GM18498 (cell line): ENCODE measurements at regions not wholly inside any gene's neighbourhood (a gene's known extent, or its start where the extent isn't known, plus 50 kb on each side); places are given as distances from the start of the nearest gene placed in this dataset.

Experiments
- ATAC-seq: cut with Tn5 transposase; IDR thresholded peaks from one replicate; pipeline ENCODE4 v1.9.1; 2021; ENCODE audit warnings: mild to moderate bottlenecking, moderate library complexity; ENCODE audit not compliant: unreplicated experiment

- no peak for ATAC-seq
Observed at GRCh38 chr18:77970814-77971213, 721.2 kb downstream of the GALR1 start.

GRCh38 chr18:77973745-77974144 is 724.1 kb downstream of the GALR1 start:
- ATAC-seq, result no peak

- no peak for ATAC-seq
Observed at GRCh38 chr18:77974329-77974728, 724.7 kb downstream of the GALR1 start.

- no peak for ATAC-seq
Observed at GRCh38 chr18:77977331-77977730, 727.7 kb downstream of the GALR1 start.

- ATAC-seq, result no peak
Observed at GRCh38 chr18:77980275-77980674, 730.6 kb downstream of the GALR1 start.

- ATAC-seq, result no peak
Observed at GRCh38 chr18:77981874-77982273, 732.2 kb downstream of the GALR1 start.

- no peak for ATAC-seq
Observed at GRCh38 chr18:77983270-77983669, 733.6 kb downstream of the GALR1 start.

GRCh38 chr18:77984178-77984577 is 734.5 kb downstream of the GALR1 start:
- ATAC-seq, result no peak

- ATAC-seq, result no peak
Observed at GRCh38 chr18:77984833-77985232, 735.2 kb downstream of the GALR1 start.

- ATAC-seq, result no peak
Observed at GRCh38 chr18:77985526-77986281, 736.1 kb downstream of the GALR1 start.

GRCh38 chr18:77990131-77990530 is 740.5 kb downstream of the GALR1 start:
- no peak for ATAC-seq

- ATAC-seq, result no peak
Observed at GRCh38 chr18:77990901-77991300, 741.3 kb downstream of the GALR1 start.

GRCh38 chr18:77992057-77992456 is 742.4 kb downstream of the GALR1 start:
- ATAC-seq, result no peak

GRCh38 chr18:77993188-77993981 is 743.7 kb downstream of the GALR1 start:
- ATAC-seq, result no peak

- no peak for ATAC-seq
Observed at GRCh38 chr18:77995593-77995992, 745.9 kb downstream of the GALR1 start.

- ATAC-seq, result no peak
Observed at GRCh38 chr18:77996737-77997136, 747.1 kb downstream of the GALR1 start.

- no peak for ATAC-seq
Observed at GRCh38 chr18:78001811-78002210, 752.2 kb downstream of the GALR1 start.

- ATAC-seq, result no peak
Observed at GRCh38 chr18:78006006-78006773, 756.5 kb downstream of the GALR1 start.

GRCh38 chr18:78006774-78007260 is 757.2 kb downstream of the GALR1 start:
- no peak for ATAC-seq

GRCh38 chr18:78010363-78010762 is 760.7 kb downstream of the GALR1 start:
- ATAC-seq, result no peak

- no peak for ATAC-seq
Observed at GRCh38 chr18:78017869-78018268, 768.2 kb downstream of the GALR1 start.
